ENCODE measurements at regions not wholly inside any gene's neighbourhood (a gene's known extent, or its start where the extent isn't known, plus 50 kb on each side); places are given as distances from the start of the nearest gene placed in this dataset.

GRCh38 chr5:33043343-33043997, 332.3 kb downstream of the NPR3 start:
- H3K4me3 ChIP-seq (ENCODE audit: control insufficient read depth, low read depth, low read length) = no peak overlapping the region
- TF ChIP-seq CTCF (conservative IDR thresholded peaks at IDR 0.05; ENCODE audit: control insufficient read depth, insufficient read depth, low read depth, low read length) = no peak
- DNase-seq (ENCODE audit: low read depth) = no peak

- DNase-seq (ENCODE audit: low read depth) = peak; percentile 30
- TF ChIP-seq CTCF (conservative IDR thresholded peaks at IDR 0.05; ENCODE audit: control insufficient read depth, insufficient read depth, low read depth, low read length) = no peak
- no peak overlapping the region for H3K4me3 ChIP-seq (ENCODE audit: control insufficient read depth, low read depth, low read length)
These were observed 335.0 kb downstream of the NPR3 start for GRCh38 chr5:33046091-33046490.

GRCh38 chr5:33048315-33048714, 337.2 kb downstream of the NPR3 start:
- TF ChIP-seq CTCF (conservative IDR thresholded peaks at IDR 0.05; ENCODE audit: control insufficient read depth, insufficient read depth, low read depth, low read length) = no peak
- no peak overlapping the region for H3K4me3 ChIP-seq (ENCODE audit: control insufficient read depth, low read depth, low read length)
- DNase-seq (ENCODE audit: low read depth) = no peak

GRCh38 chr5:33049298-33049697, 338.2 kb downstream of the NPR3 start:
- H3K4me3 ChIP-seq (ENCODE audit: control insufficient read depth, low read depth, low read length) = no peak overlapping the region
- no peak for TF ChIP-seq CTCF (conservative IDR thresholded peaks at IDR 0.05; ENCODE audit: control insufficient read depth, insufficient read depth, low read depth, low read length)
- DNase-seq (ENCODE audit: low read depth) = peak; percentile 23

GRCh38 chr5:33049842-33050241, 338.7 kb downstream of the NPR3 start:
- peak; percentile 89 for DNase-seq (ENCODE audit: low read depth)
- no peak for TF ChIP-seq CTCF (conservative IDR thresholded peaks at IDR 0.05; ENCODE audit: control insufficient read depth, insufficient read depth, low read depth, low read length)
- H3K4me3 ChIP-seq (ENCODE audit: control insufficient read depth, low read depth, low read length) = no peak overlapping the region

- H3K4me3 ChIP-seq (ENCODE audit: control insufficient read depth, low read depth, low read length) = no peak overlapping the region
- no peak for DNase-seq (ENCODE audit: low read depth)
- TF ChIP-seq CTCF (conservative IDR thresholded peaks at IDR 0.05; ENCODE audit: control insufficient read depth, insufficient read depth, low read depth, low read length) = no peak
These were observed 348.0 kb downstream of the NPR3 start for GRCh38 chr5:33059081-33059480.

GRCh38 chr5:33065131-33065530, 354.0 kb downstream of the NPR3 start:
- H3K4me3 ChIP-seq (ENCODE audit: control insufficient read depth, low read depth, low read length) = no peak overlapping the region
- DNase-seq (ENCODE audit: low read depth) = no peak
- no peak for TF ChIP-seq CTCF (conservative IDR thresholded peaks at IDR 0.05; ENCODE audit: control insufficient read depth, insufficient read depth, low read depth, low read length)

Measured in fibroblast of mammary gland (primary cell).